ENCODE measurements at regions not wholly inside any gene's neighbourhood (a gene's known extent, or its start where the extent isn't known, plus 50 kb on each side); places are given as distances from the start of the nearest gene placed in this dataset.

GRCh38 chr20:21796059-21796458 lies 90.6 kb downstream of the PAX1 start:
- no peak for TF ChIP-seq ZNF274 (IDR thresholded peaks at IDR 0.05; ENCODE audit: low read depth, low read length)
- no peak overlapping the region for H3K4me3 ChIP-seq (ENCODE audit: low read length)

DNA sequence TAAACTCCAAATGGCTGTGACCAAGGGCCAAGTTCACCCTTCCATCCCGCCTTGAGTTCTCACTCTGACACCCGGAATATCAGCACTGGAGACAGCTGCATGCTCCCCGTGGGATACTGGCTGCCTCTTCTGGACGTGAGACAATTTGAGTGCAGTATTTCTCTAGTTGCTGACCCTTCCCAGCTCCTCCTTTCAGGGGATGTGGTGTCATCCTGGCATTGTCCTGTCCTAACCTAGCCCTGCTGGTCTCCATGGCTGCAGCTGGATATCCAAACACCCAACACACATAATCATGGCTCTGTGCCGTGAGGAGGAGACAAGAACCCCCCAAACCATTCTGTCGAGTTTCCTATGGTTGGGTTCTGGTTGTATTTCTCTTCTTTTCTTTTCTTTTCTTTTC lies 82.6 kb downstream of the PAX1 start:
- no peak overlapping the region for H3K4me3 ChIP-seq (ENCODE audit: low read length)
- TF ChIP-seq ZNF274 (IDR thresholded peaks at IDR 0.05; ENCODE audit: low read depth, low read length) = no peak

DNA sequence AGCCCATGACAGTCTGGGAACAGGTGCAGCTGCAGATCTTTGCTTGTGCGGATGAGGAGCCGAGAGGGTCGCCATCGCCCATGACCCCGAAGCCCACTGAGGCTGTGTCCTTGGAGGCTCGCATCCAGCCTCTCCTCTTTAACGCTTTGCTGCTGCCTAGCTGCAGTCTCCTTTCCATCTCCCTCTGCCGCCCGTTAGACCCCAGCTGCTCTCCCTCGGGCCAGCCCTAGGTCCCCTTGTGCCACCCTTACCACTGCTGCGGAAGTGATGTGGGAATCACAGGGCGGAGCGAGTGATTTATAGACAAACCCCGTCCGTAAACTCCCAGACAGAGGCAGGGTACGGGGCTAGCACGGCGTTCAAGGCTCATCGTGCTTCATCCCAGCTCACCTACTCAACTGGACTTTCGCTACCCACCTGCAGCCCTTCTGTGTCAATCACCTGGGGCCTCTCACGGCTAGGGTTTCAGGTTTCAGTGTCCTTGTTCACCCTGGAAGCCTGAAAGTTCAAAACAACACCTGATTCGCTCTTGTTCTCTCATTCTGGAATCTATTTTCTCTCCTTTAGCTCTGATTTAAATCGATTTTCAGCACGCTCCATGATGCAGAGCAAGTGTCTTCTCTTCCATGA lies 76.1 kb downstream of the PAX1 start:
- H3K4me3 ChIP-seq (ENCODE audit: low read length) = no peak overlapping the region
- TF ChIP-seq ZNF274 (IDR thresholded peaks at IDR 0.05; ENCODE audit: low read depth, low read length) = no peak

DNA sequence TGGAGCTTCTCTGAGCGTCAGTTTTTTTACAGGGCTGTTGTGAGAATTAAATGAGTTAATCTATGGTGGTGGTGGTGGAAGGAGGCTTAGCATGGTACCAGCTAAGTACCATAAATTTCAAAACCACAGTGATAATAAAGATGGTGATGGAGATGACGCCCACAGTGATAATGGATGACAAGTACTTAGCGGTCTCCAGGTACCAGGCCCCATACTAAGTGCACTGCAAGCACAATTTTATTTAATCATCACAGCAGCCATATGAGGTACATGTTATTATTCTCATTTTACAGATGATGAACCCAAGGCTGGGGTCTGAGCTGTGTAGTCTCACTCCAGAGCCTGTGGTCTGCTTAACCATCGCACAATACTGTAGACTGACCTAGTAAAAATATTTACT lies 75.1 kb downstream of the PAX1 start:
- H3K4me3 ChIP-seq (ENCODE audit: low read length) = no peak overlapping the region
- TF ChIP-seq ZNF274 (IDR thresholded peaks at IDR 0.05; ENCODE audit: low read depth, low read length) = no peak
